Nephron progenitor cell (in vitro differentiated cells): ENCODE measurements at regions not wholly inside any gene's neighbourhood (a gene's known extent, or its start where the extent isn't known, plus 50 kb on each side); places are given as distances from the start of the nearest gene placed in this dataset.
"Not testable (repeated sequence)": the region's sequence is repeated elsewhere in the genome, so short reads cannot be mapped to it uniquely, and the experiment has no call there.

Experiments
- DNase-seq: peaks from one replicate; pipeline ENCODE4 v3.0.0; 2021
- H3K27ac Mint-ChIP-seq: 2 replicates; pipeline ENCODE4 v1.8.0; 2021; ENCODE audit warnings: mild to moderate bottlenecking, moderate library complexity, mixed read lengths
- H3K27me3 Mint-ChIP-seq: 2 replicates; pipeline ENCODE4 v1.8.0; 2021; ENCODE audit warnings: mild to moderate bottlenecking, low read depth, mixed read lengths; ENCODE audit not compliant: poor library complexity
- H3K36me3 Mint-ChIP-seq: 2 replicates; pipeline ENCODE4 v1.8.0; 2021; ENCODE audit warnings: low read depth, mixed read lengths
- H3K4me1 Mint-ChIP-seq: 2 replicates; pipeline ENCODE4 v1.8.0; 2021; ENCODE audit warnings: mixed read lengths
- H3K4me3 Mint-ChIP-seq: 2 replicates; pipeline ENCODE4 v1.8.0; 2021; ENCODE audit warnings: mild to moderate bottlenecking, moderate library complexity, mixed read lengths
- H3K9me3 Mint-ChIP-seq: 2 replicates; pipeline ENCODE4 v1.8.0; 2021; ENCODE audit warnings: mild to moderate bottlenecking, moderate library complexity, mixed read lengths
- CTCF ChIP-seq: fragments of 200-600 bp; sonication (generic); IDR thresholded peaks from 2 replicates; pipeline ENCODE4 v1.5.0; 2021; ENCODE audit warnings: antibody characterized with exemption

- no peak for TF ChIP-seq CTCF
- Mint-ChIP-seq H3K9me3 (no peaks in the 10 kb centered on the region), H3K4me1 (no peaks in the 10 kb centered on the region), H3K27ac (no peak overlapping the region), H3K4me3 (no peak overlapping the region), H3K36me3 (no peaks in the 10 kb centered on the region), H3K27me3 (peaks cover 5% of the 10 kb centered on the region)
- DNase-seq: no peak
Observed at GRCh38 chr16:52676959-52677358, 130.0 kb upstream of the TOX3 start.

GRCh38 chr16:52671590-52671989 lies 124.6 kb upstream of the TOX3 start:
- no peaks in the 10 kb centered on the region for H3K9me3 Mint-ChIP-seq
- no peak overlapping the region for H3K4me3 Mint-ChIP-seq
- H3K36me3 Mint-ChIP-seq: no peaks in the 10 kb centered on the region
- H3K4me1 Mint-ChIP-seq: no peaks in the 10 kb centered on the region
- H3K27me3 Mint-ChIP-seq: peaks cover 3% of the 10 kb centered on the region
- no peak for DNase-seq
- no peak overlapping the region for H3K27ac Mint-ChIP-seq
- no peak for TF ChIP-seq CTCF

- no peak overlapping the region for H3K4me3 Mint-ChIP-seq
- no peak overlapping the region for H3K27ac Mint-ChIP-seq
- peaks cover 8% of the 10 kb centered on the region for H3K27me3 Mint-ChIP-seq
- DNase-seq: no peak
- no peaks in the 10 kb centered on the region for H3K4me1 Mint-ChIP-seq
- peaks cover 40% of the 10 kb centered on the region for H3K9me3 Mint-ChIP-seq
- H3K36me3 Mint-ChIP-seq: no peaks in the 10 kb centered on the region
- TF ChIP-seq CTCF: no peak
Observed at GRCh38 chr16:52657924-52658323, 111.0 kb upstream of the TOX3 start.

- Mint-ChIP-seq H3K9me3 (peaks cover 22% of the 10 kb centered on the region), H3K27me3 (peaks cover 12% of the 10 kb centered on the region)
- H3K36me3 Mint-ChIP-seq, H3K4me1 Mint-ChIP-seq, DNase-seq, H3K27ac Mint-ChIP-seq, H3K4me3 Mint-ChIP-seq: not testable (repeated sequence)
Observed at GRCh38 chr16:52655916-52656315, 109.0 kb upstream of the TOX3 start.

- H3K27ac Mint-ChIP-seq, H3K36me3 Mint-ChIP-seq, H3K4me1 Mint-ChIP-seq, DNase-seq, H3K4me3 Mint-ChIP-seq: not testable (repeated sequence)
- Mint-ChIP-seq H3K9me3 (peaks cover 15% of the 10 kb centered on the region), H3K27me3 (peaks cover 14% of the 10 kb centered on the region)
Observed at GRCh38 chr16:52655156-52655555, 108.2 kb upstream of the TOX3 start.

- Mint-ChIP-seq H3K9me3 (no peaks in the 10 kb centered on the region), H3K36me3 (no peaks in the 10 kb centered on the region), H3K27ac (no peak overlapping the region), H3K27me3 (peaks cover 21% of the 10 kb centered on the region), H3K4me1 (no peaks in the 10 kb centered on the region), H3K4me3 (no peak overlapping the region)
- DNase-seq: no peak
- TF ChIP-seq CTCF: no peak
Observed at GRCh38 chr16:52652033-52652432, 105.1 kb upstream of the TOX3 start.

GRCh38 chr16:52650789-52651188 lies 103.8 kb upstream of the TOX3 start:
- TF ChIP-seq CTCF: no peak
- Mint-ChIP-seq H3K4me1 (no peaks in the 10 kb centered on the region), H3K36me3 (no peaks in the 10 kb centered on the region), H3K27me3 (peaks cover 21% of the 10 kb centered on the region), H3K9me3 (no peaks in the 10 kb centered on the region), H3K27ac (no peak overlapping the region), H3K4me3 (no peak overlapping the region)
- no peak for DNase-seq
